ENCODE measurements at regions not wholly inside any gene's neighbourhood (a gene's known extent, or its start where the extent isn't known, plus 50 kb on each side); places are given as distances from the start of the nearest gene placed in this dataset.
"Not testable (repeated sequence)": the region's sequence is repeated elsewhere in the genome, so short reads cannot be mapped to it uniquely, and the experiment has no call there.

DNA sequence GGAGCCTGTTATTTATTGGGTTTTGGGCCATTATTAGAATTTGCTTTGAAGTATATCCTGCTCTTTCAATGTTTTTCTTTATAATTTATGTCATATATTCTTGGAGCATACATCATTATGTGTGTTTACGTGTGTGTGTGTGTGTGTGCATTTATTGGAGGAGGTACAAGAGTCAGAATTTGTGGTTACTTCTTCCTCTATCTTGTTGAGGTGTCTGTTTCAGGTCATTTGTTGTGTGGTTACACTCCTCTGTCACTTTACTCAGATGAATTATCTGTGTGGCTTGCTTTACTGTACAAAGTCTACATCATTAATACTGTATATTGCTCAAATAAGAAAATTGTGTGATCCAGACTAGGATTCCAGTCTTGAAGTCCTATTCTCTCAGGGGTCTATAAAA is 1957.4 kb upstream of the TENM3 start:
- no peak for DNase-seq (ENCODE audit: low spot score)

DNA sequence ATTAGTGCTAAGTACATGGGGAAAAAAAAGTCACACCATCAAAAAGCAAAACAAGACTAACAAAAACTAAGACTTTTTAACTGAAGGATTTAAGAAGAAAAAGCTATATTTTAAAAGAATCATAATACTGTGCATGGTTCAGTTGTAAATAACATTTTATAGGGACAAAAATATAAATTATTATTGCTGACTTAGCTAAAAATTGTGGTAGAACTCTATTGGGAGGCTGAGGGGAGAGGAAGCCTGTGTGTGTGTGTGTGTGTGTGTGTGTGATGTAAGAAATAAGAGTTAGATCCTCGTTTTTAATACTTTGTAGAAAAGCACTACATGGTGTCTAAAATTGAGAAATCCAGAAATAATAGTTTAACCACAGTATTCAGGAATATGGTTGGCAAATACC is 1950.9 kb upstream of the TENM3 start:
- DNase-seq (ENCODE audit: low spot score), result no peak

DNA sequence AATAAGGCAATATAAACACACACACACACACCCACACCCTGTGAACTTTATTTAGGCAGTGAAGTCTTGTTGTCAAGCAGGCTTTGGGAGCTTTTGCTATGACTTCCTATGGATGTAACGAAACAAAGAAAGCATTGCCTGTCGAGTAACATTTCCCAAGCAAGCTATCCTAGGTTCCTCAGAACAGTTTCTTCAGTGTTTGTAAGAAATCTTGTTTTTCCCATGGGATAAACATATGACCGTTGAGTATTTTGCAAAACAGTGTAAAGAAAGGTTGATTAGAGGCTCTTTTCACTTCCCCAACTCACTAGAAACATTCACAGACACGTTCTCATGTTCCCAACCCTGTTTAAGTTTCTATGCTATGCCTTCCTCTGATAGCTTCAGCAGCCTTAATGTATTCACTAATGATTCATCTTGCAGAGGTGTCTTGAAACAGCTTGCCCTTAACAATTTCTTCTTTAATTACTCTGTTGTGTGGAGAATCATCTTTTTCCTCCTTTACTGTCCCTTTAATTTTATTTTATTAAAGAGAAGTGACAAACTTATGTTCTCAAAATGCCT is 1947.1 kb upstream of the TENM3 start:
- DNase-seq (ENCODE audit: low spot score), result no peak

DNA sequence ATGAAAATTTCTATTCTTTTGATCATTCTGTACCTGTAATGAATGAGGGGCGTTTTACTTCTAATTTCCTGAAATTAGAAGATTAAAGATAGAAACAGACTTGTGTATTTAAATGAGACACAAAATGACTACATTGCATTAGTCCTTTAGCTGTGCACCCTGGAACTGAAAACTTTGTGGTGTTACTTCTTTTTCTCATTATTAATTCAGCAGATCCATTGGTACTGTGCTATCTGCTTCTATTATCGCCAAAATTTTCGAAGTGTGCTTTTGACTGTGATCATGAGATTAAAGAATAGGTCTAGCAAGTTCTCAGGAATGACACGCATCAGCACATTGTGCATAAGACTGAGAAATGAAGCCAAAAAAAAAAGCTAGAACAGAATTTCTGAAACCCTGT is 1938.9 kb upstream of the TENM3 start:
- DNase-seq (ENCODE audit: low spot score), result no peak

DNA sequence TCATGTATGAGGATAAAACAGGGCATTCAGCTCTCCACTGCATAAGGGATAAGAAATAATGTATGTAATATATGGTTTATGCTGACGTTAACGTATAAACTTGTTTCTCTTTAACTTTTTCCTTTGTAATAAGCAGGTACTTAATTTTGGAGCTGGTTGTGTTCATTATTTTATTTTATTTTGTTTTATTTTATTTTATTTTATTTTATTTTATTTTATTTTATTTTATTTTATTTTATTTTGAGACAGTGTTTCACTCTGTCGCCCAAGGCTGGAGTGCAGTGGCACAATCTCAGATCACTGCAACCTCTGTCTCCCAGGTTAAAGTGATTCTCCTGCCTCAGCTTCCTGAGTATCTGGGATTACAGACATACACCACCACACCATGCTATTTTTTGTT is 1932.6 kb upstream of the TENM3 start:
- DNase-seq (ENCODE audit: low spot score), result no peak

DNA sequence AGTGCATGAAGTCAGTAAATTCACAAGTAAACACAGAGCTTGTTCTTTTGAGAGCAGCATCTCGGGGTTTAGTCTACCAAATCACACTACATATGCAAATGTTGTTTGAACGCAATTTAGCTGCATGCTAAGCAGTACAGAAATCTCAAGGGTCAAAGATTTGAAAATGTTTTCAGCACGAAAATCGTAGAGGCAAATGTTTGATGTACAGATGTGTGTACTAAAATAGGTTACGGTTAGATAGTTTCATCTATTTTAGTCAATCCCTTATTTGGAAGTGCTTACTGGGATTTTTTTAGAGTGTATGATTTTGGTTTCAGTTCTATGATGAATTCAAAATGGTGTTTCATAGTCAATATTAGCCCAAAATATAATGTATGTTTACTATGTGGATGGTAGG is 1928.2 kb upstream of the TENM3 start:
- DNase-seq (ENCODE audit: low spot score), result no peak

DNA sequence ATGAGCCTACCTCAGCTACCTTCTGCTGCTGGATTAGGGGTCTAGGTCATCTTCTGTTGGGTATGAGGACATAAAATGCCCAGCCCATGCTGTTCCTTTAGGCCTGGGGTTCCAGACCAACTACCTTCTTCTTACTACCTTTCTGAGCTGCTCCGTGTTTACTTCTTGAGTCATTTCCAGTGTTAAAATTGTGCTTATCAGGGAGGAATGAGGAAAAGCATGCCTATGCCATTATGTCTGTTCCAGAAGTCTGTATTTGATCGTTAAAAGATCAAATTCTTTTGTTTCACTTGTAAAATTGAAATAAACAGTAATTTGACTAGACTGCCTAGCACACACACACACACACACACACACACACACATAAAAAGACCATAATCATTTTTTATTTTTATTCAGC is 1912.7 kb upstream of the TENM3 start:
- no peak for DNase-seq (ENCODE audit: low spot score)

DNA sequence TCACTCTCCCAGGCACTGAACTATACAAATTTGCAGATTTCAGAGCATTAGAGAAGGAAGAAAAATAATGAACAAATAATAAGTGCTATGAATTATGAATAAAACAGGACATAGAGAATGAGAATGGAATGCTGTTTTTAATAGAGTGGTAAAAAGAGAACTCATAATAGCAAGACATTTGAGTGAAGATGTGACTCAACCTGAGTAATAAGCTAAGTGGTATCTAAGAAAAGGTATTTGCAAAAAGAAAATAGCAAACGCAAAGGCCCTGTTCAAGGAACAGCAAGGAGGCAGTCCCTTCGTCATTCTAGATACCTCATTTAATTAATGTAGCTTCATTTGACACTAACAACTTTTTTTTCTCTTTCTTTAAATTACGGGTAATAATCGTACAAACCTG is 1910.0 kb upstream of the TENM3 start:
- no peak for DNase-seq (ENCODE audit: low spot score)

DNA sequence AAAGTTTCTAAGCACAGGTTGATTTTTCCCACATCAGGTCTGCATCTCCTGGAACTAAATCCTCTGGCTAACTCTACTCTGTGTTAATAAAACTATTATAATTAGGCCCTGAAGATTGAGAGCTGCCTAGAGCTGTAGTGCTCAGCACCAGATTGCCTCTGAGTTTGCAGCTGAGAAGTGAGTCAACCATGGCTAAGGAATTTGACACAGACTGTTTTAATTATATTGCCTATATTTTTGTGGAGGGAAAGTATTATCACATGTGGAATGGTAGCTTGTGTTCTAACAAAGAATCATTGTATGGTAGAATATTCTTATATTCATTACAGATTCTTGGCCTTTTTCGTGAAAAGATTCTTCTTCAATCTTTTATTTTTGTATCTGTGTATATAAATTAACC is 1907.6 kb upstream of the TENM3 start:
- no peak for DNase-seq (ENCODE audit: low spot score)

DNA sequence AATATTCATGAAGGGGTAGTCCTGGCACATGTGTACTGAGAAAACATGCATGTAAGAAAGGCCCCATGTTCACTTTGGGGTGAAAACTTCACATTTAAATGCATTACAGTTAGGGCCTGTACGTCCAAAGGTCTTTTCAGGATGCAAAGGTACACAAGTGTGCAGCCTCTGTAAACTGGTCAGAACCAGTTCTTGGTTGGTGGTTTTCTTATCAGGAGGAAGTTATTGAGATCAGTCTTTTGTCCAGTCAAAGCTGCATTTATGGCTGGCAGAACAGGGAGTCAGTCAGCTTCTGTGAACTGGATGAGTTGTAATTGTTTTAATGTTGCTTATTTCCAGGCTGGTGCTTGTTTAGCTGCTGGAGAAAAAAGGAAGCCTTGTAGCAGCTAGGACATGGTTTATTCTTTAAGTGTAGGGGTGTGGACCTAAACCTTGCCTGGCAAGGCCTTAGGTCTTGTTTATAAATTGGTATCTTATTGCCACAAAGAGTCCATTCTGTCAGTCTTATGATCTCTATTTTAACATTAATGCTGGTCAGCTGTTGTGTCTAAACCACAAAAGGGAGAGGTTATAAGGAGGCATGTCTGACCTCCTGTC is 1906.6 kb upstream of the TENM3 start:
- DNase-seq (ENCODE audit: low spot score), result no peak

DNA sequence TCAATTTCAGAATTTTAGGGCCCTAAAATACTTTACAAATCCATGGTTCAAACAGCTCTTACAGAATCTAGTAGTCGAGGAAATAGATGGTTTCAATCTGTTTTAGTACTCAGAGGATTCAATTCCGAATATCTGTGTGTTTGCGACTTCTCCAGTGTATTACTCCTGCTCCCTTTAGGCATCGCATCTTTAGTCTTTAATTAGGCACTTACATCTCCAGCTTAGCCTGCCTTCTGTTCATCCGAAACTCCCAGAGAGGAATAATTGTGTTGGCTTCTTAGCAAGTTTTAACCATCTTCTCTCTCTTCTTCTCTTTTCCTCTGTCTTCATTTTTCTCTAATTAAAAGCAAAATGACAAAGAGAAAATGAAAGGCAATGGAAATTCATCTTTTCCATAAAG is 1901.3 kb upstream of the TENM3 start:
- no peak for DNase-seq (ENCODE audit: low spot score)

DNA sequence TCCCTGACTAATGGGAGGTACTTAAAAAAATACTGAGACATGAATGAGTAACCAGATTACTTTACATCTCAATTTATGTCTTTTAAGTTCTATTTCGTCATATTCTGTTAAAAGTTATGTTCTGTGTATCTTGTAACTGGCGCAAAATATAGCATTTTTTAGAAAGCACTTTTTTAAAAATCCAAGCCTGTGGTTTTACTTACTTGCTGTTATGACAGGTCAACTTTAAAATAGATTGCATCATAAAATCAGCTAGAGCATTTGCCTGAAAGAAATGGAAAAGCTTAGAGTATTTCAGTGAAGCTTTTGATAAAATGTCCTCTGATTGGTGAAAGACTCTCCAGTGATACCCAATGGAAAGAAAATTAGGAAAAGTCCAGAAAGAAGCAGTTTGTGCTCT is 1892.3 kb upstream of the TENM3 start:
- DNase-seq (ENCODE audit: low spot score), result no peak

DNA sequence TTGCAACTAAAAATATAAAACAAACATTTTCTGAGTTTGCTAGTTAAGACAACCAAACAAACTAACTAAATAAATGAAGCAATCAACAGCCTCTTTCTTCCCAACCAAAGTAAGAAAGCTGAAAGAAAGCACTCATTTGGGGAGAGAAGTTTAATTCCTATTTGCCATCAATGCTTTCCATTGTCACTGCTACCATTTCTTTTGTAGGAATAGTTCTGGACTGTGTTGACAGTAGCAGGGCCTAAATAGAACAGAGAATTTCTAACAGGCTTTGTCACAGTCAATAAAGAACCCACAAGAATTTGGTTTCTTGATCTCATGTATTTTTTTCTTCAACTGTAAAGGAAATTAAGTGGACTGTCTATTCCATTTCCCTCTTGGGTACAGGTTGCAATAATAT is 1886.4 kb upstream of the TENM3 start:
- DNase-seq (ENCODE audit: low spot score), result no peak

DNA sequence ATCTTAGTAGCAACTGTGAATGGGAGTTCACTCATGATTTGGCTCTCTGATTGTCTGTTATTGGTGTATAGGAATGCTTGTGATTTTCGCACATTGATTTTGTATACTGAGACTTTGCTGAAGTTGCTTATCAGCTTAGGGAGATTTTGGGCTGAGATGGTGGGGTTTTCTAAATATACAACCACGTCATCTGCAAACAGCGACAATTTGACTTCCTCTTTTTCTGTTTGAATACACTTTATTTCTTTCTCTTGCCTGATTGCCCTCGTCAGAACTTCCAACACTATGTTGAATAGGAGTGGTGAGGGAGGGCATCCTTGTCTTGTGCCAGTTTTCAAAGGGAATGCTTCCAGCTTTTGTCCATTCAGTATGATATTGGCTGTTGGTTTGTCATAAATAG is 1883.1 kb upstream of the TENM3 start:
- not testable (repeated sequence) for DNase-seq (ENCODE audit: low spot score)

DNA sequence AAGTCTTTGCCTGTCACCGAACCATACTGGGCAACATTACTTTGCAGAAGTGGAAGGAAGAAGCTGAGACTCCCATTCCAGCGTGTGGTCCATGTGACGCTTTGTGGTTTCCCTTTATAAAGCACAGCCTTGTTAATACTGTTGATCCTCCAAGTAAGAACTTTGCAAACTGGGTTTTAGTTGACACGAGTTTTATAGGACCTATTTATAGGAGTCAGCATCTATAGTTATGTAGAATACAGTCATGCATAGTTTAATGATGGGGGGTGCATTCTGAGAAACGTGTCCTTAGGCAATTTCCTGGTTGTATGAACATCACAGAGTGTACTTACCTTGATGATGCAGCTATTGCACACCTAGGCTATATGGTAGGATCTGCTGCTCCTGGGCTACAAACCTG is 1879.4 kb upstream of the TENM3 start:
- DNase-seq (ENCODE audit: low spot score), result no peak

DNA sequence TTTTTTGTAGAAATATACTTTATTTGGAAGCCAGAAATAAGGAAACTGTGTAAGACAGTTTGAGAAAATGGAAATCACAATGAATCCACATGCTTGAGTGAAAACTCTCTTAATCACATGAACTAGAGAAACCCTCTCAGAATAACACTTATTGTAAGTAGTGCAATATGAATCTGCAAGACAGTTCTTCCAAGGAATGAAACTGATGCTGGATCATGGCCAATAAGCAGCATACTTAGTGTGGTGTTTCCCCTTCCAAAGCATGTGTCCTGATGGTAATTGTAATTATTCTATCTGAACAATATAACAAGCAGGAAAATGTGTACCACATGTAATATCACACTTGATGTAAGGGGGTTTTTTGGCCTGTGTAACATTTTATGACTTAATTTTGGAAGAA is 1870.5 kb upstream of the TENM3 start:
- no peak for DNase-seq (ENCODE audit: low spot score)

DNA sequence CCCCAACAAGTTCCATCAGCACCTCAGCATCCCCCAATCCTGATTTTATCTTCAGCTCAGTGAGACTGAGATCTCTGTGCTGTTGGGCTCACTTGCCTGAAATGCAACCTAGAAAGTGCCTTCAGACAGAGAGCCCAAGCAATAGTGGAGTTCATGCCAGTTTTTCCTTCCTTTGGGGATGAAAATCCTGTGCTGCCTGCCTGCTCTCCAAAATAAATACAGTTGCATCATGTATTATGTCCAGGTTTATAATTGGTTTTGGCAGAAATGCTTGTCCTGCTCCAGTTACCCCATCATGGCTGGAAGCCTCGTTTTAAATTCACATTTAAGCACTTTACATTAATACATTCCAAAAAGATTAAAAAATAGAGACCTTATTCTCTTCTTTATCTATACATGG is 1865.5 kb upstream of the TENM3 start:
- DNase-seq (ENCODE audit: low spot score), result no peak

DNA sequence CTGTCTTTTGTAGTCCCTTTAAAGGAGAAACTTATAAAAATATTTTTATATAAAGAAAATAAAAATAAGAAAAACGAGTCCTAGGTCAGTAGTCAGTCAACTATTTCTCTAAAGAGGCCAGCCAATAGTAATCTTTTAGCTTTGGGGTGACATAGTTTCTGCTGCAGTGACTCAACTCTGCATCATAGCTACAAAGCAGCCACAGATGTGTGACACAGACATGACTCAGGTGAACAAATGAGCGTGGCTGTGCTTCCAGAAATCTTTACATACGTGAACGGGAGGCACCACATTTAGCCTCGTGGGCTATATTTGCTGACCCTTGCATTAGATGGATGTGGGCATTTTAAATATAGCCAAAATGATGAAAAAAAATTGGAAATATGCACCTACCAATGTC is 1862.5 kb upstream of the TENM3 start:
- no peak for DNase-seq (ENCODE audit: low spot score)

DNA sequence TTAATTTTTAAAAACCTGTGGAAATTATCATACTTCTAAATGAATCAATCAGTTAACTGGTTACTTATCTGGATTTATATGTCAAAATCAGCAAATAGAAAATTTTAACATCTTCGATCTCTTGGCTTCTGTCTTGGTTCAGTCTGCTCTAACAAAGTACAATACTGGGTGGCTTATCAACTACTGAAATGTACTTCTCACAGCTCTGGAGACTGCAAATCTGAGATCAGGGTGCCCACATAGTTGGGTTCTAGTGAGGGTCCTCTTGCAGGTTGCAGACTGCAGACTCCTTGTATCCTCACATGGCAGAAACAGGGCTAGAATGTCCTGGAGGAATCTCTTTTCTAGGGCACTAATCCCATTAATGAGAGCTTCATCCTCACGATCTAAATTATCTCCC is 1851.6 kb upstream of the TENM3 start:
- DNase-seq (ENCODE audit: low spot score), result no peak

DNA sequence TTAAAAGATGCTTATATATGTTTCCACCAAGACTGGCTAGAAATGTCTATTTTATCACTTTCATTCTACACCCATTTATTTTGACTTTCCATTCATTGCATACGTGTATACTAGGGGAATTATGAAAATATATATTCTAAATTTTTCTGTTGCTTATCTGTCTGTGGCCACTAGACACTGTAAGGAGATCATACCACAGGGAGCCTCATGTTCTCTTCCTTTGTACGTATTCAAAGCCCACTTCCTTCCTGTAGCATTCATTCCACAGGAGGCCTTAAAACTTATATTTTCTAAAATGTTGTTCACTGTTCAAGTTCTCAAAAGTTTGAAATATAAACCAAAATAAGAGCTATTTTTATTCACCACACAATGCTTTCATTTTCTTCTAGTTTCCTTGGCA is 1848.9 kb upstream of the TENM3 start:
- no peak for DNase-seq (ENCODE audit: low spot score)

DNA sequence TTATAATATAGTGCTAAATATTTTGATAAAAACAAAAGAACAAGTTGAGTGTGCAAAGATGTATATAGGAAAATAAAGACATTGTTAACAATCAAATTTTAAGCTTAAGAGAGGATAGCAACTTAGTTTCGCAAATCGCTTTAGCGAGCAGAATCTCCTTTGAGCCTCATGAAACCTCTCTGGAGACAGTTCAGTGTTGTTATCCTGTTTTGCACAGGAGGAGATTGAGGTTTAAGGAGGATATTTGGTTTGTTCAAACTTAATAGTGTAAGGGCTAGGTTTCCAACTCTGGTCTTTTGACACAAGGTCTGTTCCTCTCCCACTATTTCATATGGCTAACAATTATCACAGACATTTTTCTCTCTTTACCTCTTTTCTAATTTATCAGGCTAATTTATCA is 1848.5 kb upstream of the TENM3 start:
- DNase-seq (ENCODE audit: low spot score), result no peak

DNA sequence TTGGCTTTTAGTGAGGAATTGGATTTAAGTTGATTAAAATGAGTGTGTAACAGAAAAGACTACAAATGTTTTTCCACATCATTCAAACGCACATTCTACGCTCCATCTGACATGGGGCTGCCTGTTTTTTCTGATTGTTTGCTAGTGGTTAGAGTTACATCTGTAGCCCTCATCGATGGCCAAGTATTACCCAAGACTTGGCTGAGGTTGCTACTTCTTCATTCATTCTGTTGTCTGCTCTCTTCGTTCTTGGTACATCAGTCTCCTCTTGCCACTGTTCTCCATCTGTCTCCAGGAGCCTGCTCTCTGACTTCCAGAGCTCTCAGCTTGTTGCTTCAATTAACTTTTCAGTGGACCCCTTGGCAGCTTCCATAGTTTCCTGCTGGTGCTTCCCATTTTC is 1844.6 kb upstream of the TENM3 start:
- DNase-seq (ENCODE audit: low spot score), result no peak

DNA sequence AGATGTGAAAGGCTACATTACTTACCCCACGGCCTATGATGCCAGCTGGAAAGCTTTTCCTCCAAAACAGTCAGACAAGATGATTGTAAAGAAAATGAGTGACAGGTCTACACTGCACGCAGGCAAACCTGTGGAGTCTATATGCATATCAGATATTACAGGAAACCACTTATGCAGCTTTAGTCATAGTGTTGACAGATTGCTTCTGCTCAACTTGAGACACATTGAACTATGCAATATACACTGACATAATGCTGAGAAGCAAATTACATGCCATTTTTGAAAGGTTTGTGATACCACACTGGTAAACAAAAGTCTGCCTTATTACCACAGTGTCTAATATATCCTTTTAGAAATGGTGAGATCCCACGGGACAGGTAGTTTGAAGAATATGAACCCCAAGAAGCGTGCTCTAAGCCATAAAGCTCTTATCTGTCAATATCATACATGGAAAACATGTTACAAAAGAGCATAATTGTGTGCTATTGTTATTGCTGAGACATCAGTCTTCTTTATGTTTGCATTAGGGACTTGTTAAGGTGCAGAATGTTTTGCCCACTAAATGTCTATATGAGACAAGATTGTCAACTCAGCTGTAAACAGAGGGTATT is 1835.8 kb upstream of the TENM3 start:
- no peak for DNase-seq (ENCODE audit: low spot score)

DNA sequence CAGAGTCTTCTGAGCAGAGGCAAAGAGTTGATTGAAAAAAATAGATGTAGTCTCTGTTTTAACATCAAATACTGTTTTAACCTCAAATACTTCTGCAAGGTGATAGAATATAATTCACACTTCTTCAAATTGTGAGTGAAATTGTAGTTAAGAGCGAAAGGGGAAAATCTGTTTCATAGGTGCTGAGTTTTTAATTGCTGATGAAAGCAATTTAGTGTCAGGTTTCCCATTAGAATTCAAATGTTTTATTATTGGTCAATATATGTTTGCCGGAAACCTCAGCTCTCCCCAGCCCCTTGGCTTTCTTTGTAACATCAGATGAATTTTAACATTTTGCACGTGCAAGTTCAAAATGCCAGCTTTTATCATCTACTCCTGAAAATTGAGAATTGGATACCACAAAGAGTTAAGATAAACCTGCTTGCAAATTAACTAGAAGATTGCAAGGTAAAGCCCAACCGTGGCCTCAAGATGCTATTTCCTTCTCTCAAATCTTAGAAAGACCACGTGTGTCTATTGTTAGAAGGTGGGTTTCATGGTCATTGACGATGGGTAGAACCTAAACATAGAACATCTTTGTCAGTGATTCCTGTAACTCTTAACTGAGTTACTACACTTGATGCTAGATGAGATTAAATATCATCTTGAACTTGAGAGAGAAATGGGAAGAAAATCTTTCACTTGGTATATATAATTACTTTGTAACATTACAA is 1824.2 kb upstream of the TENM3 start:
- no peak for DNase-seq (ENCODE audit: low spot score)

Measured in AG08395 (cell line).